ENCODE measurements at regions not wholly inside any gene's neighbourhood (a gene's known extent, or its start where the extent isn't known, plus 50 kb on each side); places are given as distances from the start of the nearest gene placed in this dataset.

DNA sequence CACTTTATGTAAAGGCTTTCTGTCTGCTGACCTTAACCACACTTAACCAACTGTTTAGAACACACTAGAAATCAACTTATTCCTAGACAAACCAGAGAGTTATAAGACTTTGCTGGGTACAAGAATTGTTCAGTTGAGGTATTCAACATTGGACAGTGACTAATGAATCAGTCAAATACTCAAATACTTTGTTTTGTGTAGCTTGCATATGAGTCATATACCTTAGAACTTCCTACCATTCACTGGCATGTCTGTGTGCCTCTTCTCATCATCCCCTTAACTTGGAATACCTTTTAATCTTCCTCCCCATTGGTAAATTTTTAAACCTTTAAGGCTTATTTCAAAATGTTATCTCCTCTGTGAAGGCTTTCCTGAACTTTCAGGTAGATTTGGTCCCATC lies 708.8 kb upstream of the GRIA3 start:
- DNase-seq (ENCODE audit: extremely low read depth, low read depth, low spot score) = no peak

DNA sequence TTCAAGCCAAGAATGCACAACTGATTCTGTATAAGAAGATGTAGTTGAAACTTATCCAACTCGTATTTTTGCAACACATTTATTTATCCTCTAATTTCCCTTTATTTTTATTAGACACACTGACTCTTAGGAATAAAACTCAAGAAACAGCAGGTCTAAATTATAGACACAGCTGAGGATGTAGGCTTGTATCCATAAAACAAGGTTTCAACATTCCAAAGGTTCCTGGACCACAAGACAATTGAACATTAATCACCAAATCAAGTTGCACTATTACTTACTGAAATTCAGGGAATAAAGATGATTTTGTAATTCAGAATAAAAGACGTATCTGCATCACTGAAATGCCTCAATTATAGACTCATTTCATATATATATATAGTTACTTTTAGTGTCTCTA lies 683.5 kb upstream of the GRIA3 start:
- no peak for DNase-seq (ENCODE audit: extremely low read depth, low read depth, low spot score)

DNA sequence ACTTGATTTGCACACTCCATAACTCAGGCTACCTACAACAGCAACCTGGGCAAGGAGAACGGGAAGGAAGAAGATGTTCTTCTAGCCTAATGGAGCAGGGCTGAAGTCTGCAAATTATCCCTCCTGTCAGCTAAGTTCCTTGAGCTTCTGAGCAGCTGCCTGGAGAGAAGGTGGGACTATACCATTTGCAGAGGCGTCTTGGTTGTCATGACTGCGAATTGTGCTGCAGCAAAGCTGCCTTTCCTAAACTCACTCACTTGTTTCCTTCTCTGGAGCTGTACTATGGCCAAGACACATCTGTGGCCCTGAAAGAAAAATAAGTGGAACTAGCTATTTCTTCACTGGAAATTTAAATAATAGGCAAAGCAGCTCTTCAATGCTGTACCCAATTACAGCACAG lies 682.4 kb upstream of the GRIA3 start:
- no peak for DNase-seq (ENCODE audit: extremely low read depth, low read depth, low spot score)

GRCh38 chrX:122504026-122504425 lies 680.1 kb upstream of the GRIA3 start:
- no peak for DNase-seq (ENCODE audit: extremely low read depth, low read depth, low spot score)

- no peak for DNase-seq (ENCODE audit: extremely low read depth, low read depth, low spot score)
Measured at GRCh38 chrX:122512561-122513072, 671.5 kb upstream of the GRIA3 start.

- no peak for DNase-seq (ENCODE audit: extremely low read depth, low read depth, low spot score)
Measured at GRCh38 chrX:122517786-122518185, 666.3 kb upstream of the GRIA3 start.

- no peak for DNase-seq (ENCODE audit: extremely low read depth, low read depth, low spot score)
Measured at GRCh38 chrX:122545778-122546177, 638.3 kb upstream of the GRIA3 start.

DNA sequence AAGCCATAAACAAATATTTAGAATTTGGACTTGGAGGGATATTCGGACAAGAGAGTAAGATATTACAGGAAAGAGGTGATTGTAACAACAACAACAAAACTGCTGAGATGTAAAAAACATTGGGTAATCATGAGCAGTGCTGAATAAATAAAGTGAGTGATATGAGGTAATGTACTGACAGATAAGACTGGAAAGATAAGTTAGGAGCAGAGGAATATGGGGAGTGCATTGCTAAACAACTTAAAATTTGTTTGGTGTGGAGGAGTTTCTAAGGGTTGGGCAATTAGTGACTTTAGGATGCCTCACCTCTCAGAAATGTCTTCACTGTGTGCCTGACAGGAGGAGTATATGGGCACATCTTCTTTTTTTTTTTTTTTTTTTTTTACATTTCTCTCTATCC lies 637.8 kb upstream of the GRIA3 start:
- no peak for DNase-seq (ENCODE audit: extremely low read depth, low read depth, low spot score)

GRCh38 chrX:122552286-122552800 lies 631.7 kb upstream of the GRIA3 start:
- DNase-seq (ENCODE audit: extremely low read depth, low read depth, low spot score) = no peak

DNA sequence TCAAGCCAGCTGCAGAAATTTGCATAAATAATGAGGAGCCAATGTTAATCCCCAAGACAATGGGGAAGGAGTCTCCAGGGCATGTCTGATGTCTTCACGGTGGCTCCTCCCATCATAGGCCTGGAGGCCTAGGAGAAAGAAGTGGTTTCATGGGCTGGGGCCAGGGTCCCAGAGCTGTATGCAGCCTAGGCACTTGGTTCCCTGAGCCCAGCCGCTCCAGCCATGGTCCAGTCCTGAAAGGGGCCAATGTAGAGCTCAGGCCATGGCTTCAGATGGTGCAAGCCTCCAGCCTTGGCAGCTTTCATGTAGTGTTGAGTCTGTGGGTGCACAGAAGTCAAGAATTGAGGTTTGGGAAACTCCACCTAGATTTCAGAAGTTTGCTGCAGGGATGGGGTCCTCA lies 628.2 kb upstream of the GRIA3 start:
- DNase-seq (ENCODE audit: extremely low read depth, low read depth, low spot score) = no peak

DNA sequence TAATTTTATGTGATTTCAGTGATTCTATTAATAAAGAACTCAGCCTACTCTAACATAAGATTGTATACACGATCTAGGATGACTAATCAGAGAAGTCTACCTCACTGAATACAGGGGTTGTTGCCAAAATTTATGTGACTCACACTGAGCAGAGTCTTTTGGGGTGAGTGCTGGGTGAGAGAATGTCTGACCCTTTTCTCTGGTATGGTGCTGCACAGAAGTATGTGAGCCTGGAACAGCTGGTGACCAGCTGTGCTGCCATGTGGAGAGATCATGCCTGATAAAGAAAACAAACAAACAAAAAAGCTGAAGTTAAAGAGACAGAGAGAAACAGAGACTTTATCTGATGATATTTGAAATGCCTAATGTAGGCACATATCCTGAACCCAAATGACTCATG lies 618.1 kb upstream of the GRIA3 start:
- DNase-seq (ENCODE audit: extremely low read depth, low read depth, low spot score) = no peak

GRCh38 chrX:122566401-122566800 lies 617.7 kb upstream of the GRIA3 start:
- DNase-seq (ENCODE audit: extremely low read depth, low read depth, low spot score) = no peak

GRCh38 chrX:122567911-122568310 lies 616.2 kb upstream of the GRIA3 start:
- no peak for DNase-seq (ENCODE audit: extremely low read depth, low read depth, low spot score)

- DNase-seq (ENCODE audit: extremely low read depth, low read depth, low spot score) = no peak
Measured at GRCh38 chrX:122572461-122572860, 611.6 kb upstream of the GRIA3 start.

DNA sequence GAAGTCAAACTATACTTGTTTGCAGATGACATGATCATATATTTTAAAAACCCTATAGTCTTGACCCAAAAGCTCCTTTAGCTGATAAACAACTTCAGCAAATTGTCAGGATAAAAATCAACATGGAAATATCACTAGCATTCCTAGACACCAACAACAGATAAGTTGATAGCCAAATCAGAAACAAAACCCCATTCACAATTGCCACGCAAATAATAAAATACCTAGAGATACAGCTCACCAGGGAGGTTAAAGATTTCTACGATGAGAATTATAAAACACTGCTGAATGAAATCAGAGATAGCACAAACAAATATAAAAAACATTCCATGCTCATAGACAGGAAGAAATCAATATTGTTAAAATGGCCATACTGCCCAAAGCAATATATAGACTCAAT lies 605.0 kb upstream of the GRIA3 start:
- no peak for DNase-seq (ENCODE audit: extremely low read depth, low read depth, low spot score)

DNA sequence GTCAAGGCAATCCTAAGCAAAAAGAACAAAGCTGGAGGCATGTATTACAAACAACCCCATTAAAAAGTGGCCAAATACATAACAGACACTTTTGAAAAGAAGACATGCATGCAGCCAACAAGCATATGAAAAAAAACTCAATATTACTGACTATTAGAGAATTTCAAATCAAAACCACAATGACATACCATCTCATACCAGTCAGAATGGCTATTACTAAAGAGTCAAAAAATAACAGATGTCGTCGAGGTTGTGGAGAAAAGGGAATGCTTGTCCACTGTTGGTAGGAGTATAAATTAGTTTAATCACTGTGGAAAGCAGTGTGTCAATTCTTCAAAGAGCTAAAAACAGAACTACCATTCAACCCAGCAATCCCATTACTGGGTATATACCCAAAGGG lies 604.6 kb upstream of the GRIA3 start:
- DNase-seq (ENCODE audit: extremely low read depth, low read depth, low spot score) = no peak

DNA sequence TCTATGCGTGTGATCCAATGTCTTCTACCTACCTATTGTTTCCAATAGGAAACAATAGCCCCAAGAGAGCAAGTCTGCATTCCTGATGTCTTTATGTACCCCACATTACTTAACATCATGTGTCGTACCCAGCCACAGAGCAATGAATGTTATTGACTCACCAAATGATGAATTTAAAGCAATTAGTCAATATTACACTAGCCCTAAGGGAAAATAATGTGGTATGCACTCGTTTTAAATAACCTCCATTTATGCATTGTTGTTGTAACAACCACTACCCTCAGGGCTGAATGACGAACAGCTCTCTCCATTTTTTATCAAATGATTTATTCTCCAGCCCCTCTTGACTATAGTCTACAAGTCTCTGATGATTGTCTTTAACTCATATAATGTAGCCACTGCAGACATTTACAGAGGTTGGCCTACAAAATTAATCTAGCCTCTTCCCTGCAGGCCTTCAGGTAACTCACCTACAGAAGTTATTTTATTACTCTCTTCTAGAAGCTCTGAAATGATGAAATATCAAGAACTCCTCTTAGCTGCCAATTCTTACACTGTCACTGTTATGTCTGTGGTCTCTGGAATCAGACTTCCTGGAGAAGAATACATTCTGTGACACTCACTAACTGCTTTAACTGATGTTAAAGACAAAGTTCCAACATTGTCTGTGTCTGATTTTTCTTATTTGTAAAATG lies 601.7 kb upstream of the GRIA3 start:
- no peak for DNase-seq (ENCODE audit: extremely low read depth, low read depth, low spot score)

DNA sequence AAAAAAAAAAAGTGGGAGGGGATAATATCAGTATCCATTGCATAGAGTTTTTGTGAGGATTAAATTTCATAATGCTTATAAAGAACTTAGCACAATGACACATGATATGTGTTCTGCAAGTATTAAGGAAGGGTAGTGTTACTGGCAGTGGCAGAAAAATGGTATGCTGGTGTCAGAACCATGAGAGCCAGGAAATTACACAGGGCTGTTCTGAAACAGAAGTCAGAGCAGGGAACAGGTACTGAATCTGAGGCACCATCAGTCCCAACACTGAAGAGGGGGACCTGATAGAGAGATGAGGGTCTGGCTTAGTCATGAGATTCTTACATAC lies 601.1 kb upstream of the GRIA3 start:
- DNase-seq (ENCODE audit: extremely low read depth, low read depth, low spot score) = no peak

DNA sequence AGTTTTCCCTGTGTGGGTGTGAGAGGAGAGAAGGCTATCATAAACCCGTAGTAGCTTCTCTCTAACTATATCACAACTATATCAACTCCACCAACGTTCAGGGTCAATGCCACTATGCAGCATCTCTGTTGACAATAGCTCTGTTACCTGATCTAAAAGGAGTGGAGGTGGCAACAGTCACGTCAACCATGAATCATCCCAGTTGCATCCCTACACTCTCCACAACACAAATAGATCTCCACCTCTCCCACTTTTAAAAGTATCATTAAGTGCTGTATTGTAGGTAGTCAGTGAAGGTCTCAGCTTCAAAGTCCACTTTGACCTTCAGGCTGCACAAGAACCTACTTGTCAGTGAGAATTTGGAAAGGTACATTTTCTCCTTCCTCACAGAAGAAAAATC lies 600.5 kb upstream of the GRIA3 start:
- DNase-seq (ENCODE audit: extremely low read depth, low read depth, low spot score) = no peak

DNA sequence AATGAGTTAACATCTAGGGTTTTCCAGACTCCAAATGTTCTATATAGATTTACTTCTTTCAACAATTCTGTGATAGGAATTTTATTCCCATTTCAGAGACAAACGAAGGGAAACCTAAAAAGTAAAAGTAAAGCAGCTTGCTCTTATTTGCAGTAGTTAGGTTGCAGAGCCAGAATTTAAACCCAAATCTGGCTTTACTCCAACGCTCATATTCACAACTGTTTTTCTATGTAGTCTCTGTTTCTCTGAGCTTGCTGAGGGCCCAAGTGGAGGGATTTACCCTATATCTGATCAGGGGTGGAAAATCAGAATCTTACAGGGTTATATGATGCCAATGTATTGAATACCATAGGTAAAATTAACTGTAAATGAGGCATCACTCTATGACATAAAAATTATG lies 599.1 kb upstream of the GRIA3 start:
- DNase-seq (ENCODE audit: extremely low read depth, low read depth, low spot score) = no peak

DNA sequence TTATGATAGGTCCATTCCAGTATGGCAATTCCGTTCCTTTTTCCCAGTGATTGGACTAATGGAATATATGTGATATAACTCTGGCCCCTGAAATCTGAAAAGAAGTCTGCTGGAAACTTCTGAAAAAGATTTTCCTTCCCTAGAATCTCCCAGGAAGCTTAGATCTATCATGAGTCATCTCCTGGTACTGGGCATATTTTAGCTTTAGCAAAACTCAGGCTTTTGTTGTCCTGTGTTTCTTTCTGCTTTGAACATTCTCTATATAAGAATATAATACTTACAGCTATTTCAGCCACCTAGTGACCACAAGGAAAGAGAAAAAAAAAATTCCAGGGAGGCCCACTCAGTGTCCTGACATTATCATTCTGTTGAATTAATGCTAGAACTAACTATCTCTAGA lies 597.2 kb upstream of the GRIA3 start:
- DNase-seq (ENCODE audit: extremely low read depth, low read depth, low spot score) = no peak

DNA sequence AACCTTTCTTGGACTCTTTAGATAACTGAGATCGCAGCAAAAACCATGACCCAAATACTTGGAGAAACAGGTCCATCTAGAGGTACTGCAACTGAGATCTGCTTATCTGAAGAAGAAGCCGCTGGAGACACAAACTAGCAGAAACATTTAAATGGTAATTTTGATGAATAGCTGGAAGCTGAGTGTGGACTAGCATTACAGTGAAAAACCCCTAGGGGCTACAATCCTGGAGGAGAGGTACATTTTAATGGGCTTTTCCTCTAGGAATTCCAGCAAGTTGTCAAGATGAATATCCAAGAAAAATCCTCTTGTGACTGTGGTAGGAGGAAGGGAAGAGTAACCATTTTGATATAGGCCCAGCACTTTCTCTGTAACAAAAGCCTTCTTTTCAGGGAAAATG lies 592.5 kb upstream of the GRIA3 start:
- no peak for DNase-seq (ENCODE audit: extremely low read depth, low read depth, low spot score)

DNA sequence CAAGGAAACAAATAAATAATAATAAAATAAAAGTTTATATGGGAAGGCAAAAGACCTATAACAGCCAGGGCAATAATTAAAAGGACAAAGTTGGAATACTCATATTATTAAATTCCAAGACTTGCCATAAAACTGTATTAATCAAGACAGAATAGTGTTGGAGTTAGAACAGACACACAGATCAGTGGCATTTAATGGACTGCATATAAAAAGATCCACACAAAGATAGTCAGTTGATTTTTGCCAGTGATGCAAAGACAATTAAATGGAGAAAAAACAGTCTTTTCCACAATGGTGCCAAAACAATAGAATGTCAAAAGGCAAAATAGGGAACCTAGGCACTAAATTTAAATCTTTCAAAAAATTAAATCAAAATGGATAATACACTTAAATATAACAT lies 587.1 kb upstream of the GRIA3 start:
- DNase-seq (ENCODE audit: extremely low read depth, low read depth, low spot score) = no peak
